Breast epithelium (tissue), 3 donors: ENCODE measurements at regions not wholly inside any gene's neighbourhood (a gene's known extent, or its start where the extent isn't known, plus 50 kb on each side); places are given as distances from the start of the nearest gene placed in this dataset.

Experiments used
- CTCF ChIP-seq, 3 donors: fragments of 450-650 bp; IDR thresholded peaks; one replicate each; pipeline ENCODE4 v1.5.1; 2016 to 2017; ENCODE audit warnings: antibody characterized with exemption in 3 of 3, mild to moderate bottlenecking in 3 of 3, moderate library complexity in 3 of 3
- POLR2A ChIP-seq: fragments of 450-650 bp; IDR thresholded peaks from one replicate; pipeline ENCODE4 v1.6.1; 2016; ENCODE audit warnings: antibody characterized with exemption, mild to moderate bottlenecking, moderate library complexity
- POLR2AphosphoS5 ChIP-seq, 3 donors: sonication (generic); formaldehyde crosslinking; IDR thresholded peaks; one replicate each; pipeline ENCODE4 v1.6.1; 2017; ENCODE audit warnings: antibody characterized with exemption in 3 of 3

GRCh38 chr3:110343945-110344344 is 727.7 kb upstream of the NECTIN3 start:
- TF ChIP-seq CTCF (IDR thresholded peaks at IDR 0.05) (no peak), POLR2A (no peak), POLR2AphosphoS5 (IDR thresholded peaks at IDR 0.05) (no peak)
